Spleen (tissue), 7 donors: ENCODE measurements at regions not wholly inside any gene's neighbourhood (a gene's known extent, or its start where the extent isn't known, plus 50 kb on each side); places are given as distances from the start of the nearest gene placed in this dataset.

Source experiments
- POLR2A ChIP-seq, 3 donors: fragments of 450-650 bp; IDR thresholded peaks; one replicate each; pipeline ENCODE4 v1.5.1; 2017; ENCODE audit warnings: antibody characterized with exemption in 3 of 3, mild to moderate bottlenecking in 1 of 3
- TF ChIP-seq, protein P1 (sequence below), 11 experiments: fragments of 200-600 bp in 7 of 11; fragments of 450-650 bp in 4 of 11; sonication (generic) in 4 of 11; IDR thresholded peaks in 8 of 11; conservative IDR thresholded peaks in 3 of 11; 1 replicate in 7 of 11; 2 replicates in 4 of 11; pipeline versions ENCODE4 v1.4.0 to v1.8.0; 2016 to 2021; ENCODE audit warnings: antibody characterized with exemption in 11 of 11, inconsistent platforms in 4 of 11, mild to moderate bottlenecking in 1 of 11
- donor health status: DM: no; HTN: no; CAD: no; lungs with moderate emphysema.
- donor health status: DM: no; HTN: no; CAD: no.
- donor health status: DM: no; HTN: no; CAD: no.

DNA sequence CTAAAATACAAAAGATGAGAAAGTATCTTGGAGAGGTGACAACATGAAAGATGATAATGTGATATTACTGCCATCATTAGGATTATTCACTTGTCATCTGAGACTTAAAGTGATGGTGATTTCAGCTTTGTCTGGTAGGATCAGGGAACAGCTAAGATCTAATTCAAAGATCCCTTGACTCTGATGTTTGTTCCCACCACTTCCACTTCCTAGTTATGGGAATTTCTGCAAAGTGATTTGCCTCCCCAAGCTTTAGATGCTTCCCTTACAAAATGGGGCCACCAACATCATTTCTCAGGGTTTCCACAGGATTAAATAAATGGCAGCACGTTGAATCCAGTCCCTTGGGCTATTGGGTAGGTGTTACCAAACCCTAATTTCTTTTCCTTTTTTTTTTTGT is 550.8 kb upstream of the CDH5 start:
- TF ChIP-seq, protein P1, sequence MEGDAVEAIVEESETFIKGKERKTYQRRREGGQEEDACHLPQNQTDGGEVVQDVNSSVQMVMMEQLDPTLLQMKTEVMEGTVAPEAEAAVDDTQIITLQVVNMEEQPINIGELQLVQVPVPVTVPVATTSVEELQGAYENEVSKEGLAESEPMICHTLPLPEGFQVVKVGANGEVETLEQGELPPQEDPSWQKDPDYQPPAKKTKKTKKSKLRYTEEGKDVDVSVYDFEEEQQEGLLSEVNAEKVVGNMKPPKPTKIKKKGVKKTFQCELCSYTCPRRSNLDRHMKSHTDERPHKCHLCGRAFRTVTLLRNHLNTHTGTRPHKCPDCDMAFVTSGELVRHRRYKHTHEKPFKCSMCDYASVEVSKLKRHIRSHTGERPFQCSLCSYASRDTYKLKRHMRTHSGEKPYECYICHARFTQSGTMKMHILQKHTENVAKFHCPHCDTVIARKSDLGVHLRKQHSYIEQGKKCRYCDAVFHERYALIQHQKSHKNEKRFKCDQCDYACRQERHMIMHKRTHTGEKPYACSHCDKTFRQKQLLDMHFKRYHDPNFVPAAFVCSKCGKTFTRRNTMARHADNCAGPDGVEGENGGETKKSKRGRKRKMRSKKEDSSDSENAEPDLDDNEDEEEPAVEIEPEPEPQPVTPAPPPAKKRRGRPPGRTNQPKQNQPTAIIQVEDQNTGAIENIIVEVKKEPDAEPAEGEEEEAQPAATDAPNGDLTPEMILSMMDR (IDR thresholded peaks at IDR 0.05 in 8 of 11, conservative IDR thresholded peaks at IDR 0.05 in 3 of 11), result no peak
- TF ChIP-seq POLR2A (IDR thresholded peaks at IDR 0.05), result no peak
